IMR-90 (cell line): ENCODE measurements at regions not wholly inside any gene's neighbourhood (a gene's known extent, or its start where the extent isn't known, plus 50 kb on each side); places are given as distances from the start of the nearest gene placed in this dataset.

Experiments
- ATAC-seq: fragments of 200-7000 bp; cut with Tn5 transposase; 2 replicates; pipeline ENCODE4 v1.9.1; 2020; ENCODE audit warnings: low read depth, mild to moderate bottlenecking, moderate library complexity
- BruUV-seq: library from RNA; stranded (reverse); fragments of 400-500 nt; replicated peaks from 2 replicates; lab custom pipeline; 2021; lab: Mats Ljungman, UMichigan
- CTCF ChIA-PET: fragments of 300-600 bp; formaldehyde crosslinking; extraction: SDS; loops from one replicate; lab custom pipeline; 2021; ENCODE audit warnings: antibody characterized with exemption; lab: Yijun Ruan, JAX
- POLR2A ChIA-PET: fragments of 300-600 bp; sonication (Branson Sonifier 250); formaldehyde crosslinking; loops from one replicate; lab custom pipeline; 2022; ENCODE audit warnings: antibody characterized with exemption; ENCODE audit not compliant: unreplicated experiment; lab: Charles Lee
- DNase-seq: peaks from one replicate; pipeline ENCODE4 v3.0.0; 2013
- H2AFZ ChIP-seq: replicated peaks from 2 replicates; pipeline ENCODE3; 2013; ENCODE audit warnings: low read length, mild to moderate bottlenecking; ENCODE audit not compliant: poor library complexity
- H2AK5ac ChIP-seq: 2 replicates; pipeline ENCODE4 v1.6.1; 2013; ENCODE audit warnings: low read depth, low read length, inconsistent platforms
- H2AK9ac ChIP-seq: replicated peaks from 2 replicates; pipeline ENCODE3; 2013; ENCODE audit warnings: mild to moderate bottlenecking, low read depth, low read length, moderate library complexity; ENCODE audit not compliant: poor library complexity
- H2BK120ac ChIP-seq: 2 replicates; pipeline ENCODE4 v1.6.1; 2013; ENCODE audit warnings: low read depth, low read length, inconsistent platforms
- H2BK15ac ChIP-seq: 3 replicates; pipeline ENCODE4 v1.6.1; 2013; ENCODE audit warnings: low read depth, low read length, inconsistent platforms
- H2BK20ac ChIP-seq: 2 replicates; pipeline ENCODE4 v1.6.1; 2013; ENCODE audit warnings: low read depth, mild to moderate bottlenecking, inconsistent platforms, low read length, moderate library complexity
- H2BK5ac ChIP-seq: 2 replicates; pipeline ENCODE4 v1.6.1; 2013; ENCODE audit warnings: mild to moderate bottlenecking, low read depth, low read length, inconsistent platforms; ENCODE audit not compliant: poor library complexity, severe bottlenecking
- H3K14ac ChIP-seq: replicated peaks from 2 replicates; pipeline ENCODE4 v1.6.1; 2013; ENCODE audit warnings: low read depth, low read length, inconsistent platforms
- H3K18ac ChIP-seq: 2 replicates; pipeline ENCODE4 v1.6.1; 2013; ENCODE audit warnings: low read depth, low read length, control low read depth
- H3K23ac ChIP-seq: 2 replicates; pipeline ENCODE4 v1.6.1; 2013; ENCODE audit warnings: low read depth, low read length, inconsistent platforms
- H3K27ac ChIP-seq: 2 replicates; pipeline ENCODE4 v1.5.1; 2013; ENCODE audit warnings: mild to moderate bottlenecking, control low read depth, low read length; ENCODE audit not compliant: insufficient read depth
- H3K27me3 ChIP-seq: 2 replicates; pipeline ENCODE4 v1.6.1; 2013; ENCODE audit warnings: low read length; ENCODE audit not compliant: control insufficient read depth, insufficient read depth
- H3K36me3 ChIP-seq: 2 replicates; pipeline ENCODE4 v1.6.1; 2013; ENCODE audit warnings: low read length, mixed read lengths; ENCODE audit not compliant: control insufficient read depth, insufficient read depth
- H3K4ac ChIP-seq: 2 replicates; pipeline ENCODE4 v1.6.1; 2013; ENCODE audit warnings: low read depth, low read length, inconsistent platforms
- H3K4me1 ChIP-seq: 2 replicates; pipeline ENCODE4 v1.6.1; 2013; ENCODE audit warnings: low read length, mixed read lengths; ENCODE audit not compliant: control insufficient read depth, insufficient read depth
- H3K4me2 ChIP-seq: 2 replicates; pipeline ENCODE4 v1.6.1; 2013; ENCODE audit warnings: low read depth, mild to moderate bottlenecking, control low read depth, low read length, moderate library complexity
- H3K4me3 ChIP-seq: 2 replicates; pipeline ENCODE4 v1.5.1; 2013; ENCODE audit warnings: low read depth, mild to moderate bottlenecking, control low read depth, low read length, moderate library complexity; ENCODE audit not compliant: insufficient read depth
- H3K56ac ChIP-seq: 2 replicates; pipeline ENCODE4 v1.6.1; 2013; ENCODE audit warnings: low read length, inconsistent platforms; ENCODE audit not compliant: insufficient read depth; ENCODE audit errors: extremely low read depth
- H3K79me1 ChIP-seq, 2 experiments: 2 replicates each; pipeline ENCODE4 v1.6.1; 2013; ENCODE audit warnings: low read length in 2 of 2, inconsistent platforms in 1 of 2, low read depth in 1 of 2
- H3K9ac ChIP-seq: 2 replicates; pipeline ENCODE4 v1.6.1; 2013; ENCODE audit warnings: low read depth, low read length, control low read depth
- H3K9me1 ChIP-seq: 2 replicates; pipeline ENCODE4 v1.6.1; 2013; ENCODE audit warnings: low read length, inconsistent platforms; ENCODE audit not compliant: insufficient read depth
- H3K9me3 ChIP-seq: 2 replicates; pipeline ENCODE4 v1.6.1; 2013; ENCODE audit warnings: low read length; ENCODE audit not compliant: control insufficient read depth, insufficient read depth
- H4K20me1 ChIP-seq: 2 replicates; pipeline ENCODE4 v1.6.1; 2013; ENCODE audit warnings: low read length, inconsistent platforms; ENCODE audit not compliant: insufficient read depth
- H4K5ac ChIP-seq: 2 replicates; pipeline ENCODE4 v1.6.1; 2013; ENCODE audit warnings: mild to moderate bottlenecking, low read depth, low read length, control low read depth
- H4K8ac ChIP-seq, 2 experiments: 2 replicates each; pipeline ENCODE4 v1.6.1; 2013; ENCODE audit warnings: low read depth in 2 of 2, low read length in 2 of 2, control low read depth in 1 of 2, inconsistent platforms in 1 of 2
- H4K91ac ChIP-seq: 2 replicates; pipeline ENCODE4 v1.6.1; 2013; ENCODE audit warnings: low read depth, low read length, inconsistent platforms; ENCODE audit not compliant: insufficient read depth
- BHLHE40 ChIP-seq: fragments of 150-350 bp; IDR thresholded peaks from 2 replicates; pipeline ENCODE4 v1.6.1; 2016; ENCODE audit warnings: mild to moderate bottlenecking, low read depth, low read length
- MAFK ChIP-seq: IDR thresholded peaks from 2 replicates; pipeline ENCODE4 v1.6.1; 2012; ENCODE audit warnings: low read depth, low read length, improper control_type of control experiment
- RAD21 ChIP-seq: IDR thresholded peaks from 2 replicates; pipeline ENCODE4 v1.6.1; 2012; ENCODE audit warnings: low read length, improper control_type of control experiment
- WGBS, 2 experiments: methylation state at CpG; one replicate each; pipeline versions ENCODE4 v1.1.5 to v1.1.7; 2013; ENCODE audit warnings: missing lambda C conversion rate in 2 of 2; ENCODE audit not compliant: insufficient read length in 1 of 2; ENCODE audit errors: extremely low coverage in 2 of 2; 5-methylcytosine and 5-hydroxymethylcytosine counted together
- dilution Hi-C: fragments of 300-500 bp; cut with HindIII; formaldehyde crosslinking; loops from one replicate; pipeline ENCODE4 v1.14.3; 2018; ENCODE audit warnings: low sequenced_read_pairs; ENCODE audit not compliant: unreplicated experiment
- in situ Hi-C: fragments of 300-500 bp; cut with MboI; formaldehyde crosslinking; loops from 3 replicates; pipeline ENCODE4 v1.14.3; 2019; ENCODE audit warnings: low sequenced_read_pairs, inconsistent platforms, mixed read lengths
- intact Hi-C: fragments of 100-400 bp; cut with micrococcal nuclease; formaldehyde crosslinking; loops from 2 replicates; pipeline ENCODE4 v1.10.0; 2022
- TF ChIP-seq, protein P1 (sequence below): fragments of 150-350 bp; IDR thresholded peaks from 2 replicates; pipeline ENCODE4 v1.6.1; 2017; ENCODE audit warnings: mild to moderate bottlenecking, antibody characterized with exemption, low read length, low read depth
- TF ChIP-seq, protein P2 (sequence below): fragments of 150-350 bp; IDR thresholded peaks from 2 replicates; pipeline ENCODE4 v1.6.1; 2016; ENCODE audit warnings: low read depth, mild to moderate bottlenecking, low read length, moderate library complexity, borderline replicate concordance

DNA sequence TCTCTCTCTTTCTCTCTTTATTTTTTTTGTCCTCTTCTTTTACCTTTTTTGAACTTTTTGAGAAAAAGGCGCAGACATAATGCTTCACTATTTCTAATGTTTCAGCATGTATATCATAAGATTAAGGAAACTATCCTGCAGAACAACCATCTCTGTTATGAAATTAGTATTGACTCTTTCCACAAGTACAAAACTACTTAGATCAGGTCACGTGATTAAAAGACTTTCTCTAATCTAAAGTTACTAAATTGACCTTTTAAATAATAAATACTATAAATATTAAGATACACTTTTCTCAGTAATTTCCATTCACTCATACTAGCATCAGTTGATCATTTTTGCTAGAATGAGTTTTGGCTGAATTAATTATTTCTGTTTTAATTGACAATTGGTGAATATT, 844.5 kb upstream of the LRFN5 start:
- WGBS, 2 experiments, result no CpG with 5 or more reads among the region's 2 CpGs
- H3K4me3 ChIP-seq, result no peak overlapping the region
- H4K20me1 ChIP-seq, result no peaks in the 10 kb centered on the region
- no peaks in the 10 kb centered on the region for H3K79me1 ChIP-seq
- H2BK15ac ChIP-seq, result no peak overlapping the region
- ATAC-seq (no peak), DNase-seq (no peak)
- H3K23ac ChIP-seq, result no peak overlapping the region
- intact Hi-C loops (no loop called here), in situ Hi-C loops (no loop called here), dilution Hi-C loops (no loop called here)
- H3K9ac ChIP-seq, result no peak overlapping the region
- ChIA-PET CTCF (no interaction called here), POLR2A (no interaction called here)
- H2BK5ac ChIP-seq, result no peak overlapping the region
- H3K14ac ChIP-seq, result no peak overlapping the region
- H2AK9ac ChIP-seq, result no peak overlapping the region
- no peaks in the 10 kb centered on the region for H3K36me3 ChIP-seq
- H3K4me1 ChIP-seq, result no peaks in the 10 kb centered on the region
- no peak overlapping the region for H3K18ac ChIP-seq
- H3K27me3 ChIP-seq, result no peaks in the 10 kb centered on the region
- H4K91ac ChIP-seq, result no peak overlapping the region
- H3K4me2 ChIP-seq, result no peak overlapping the region
- no TSS peak for BruUV-seq
- H2AFZ ChIP-seq, result no peak overlapping the region
- no peak overlapping the region for H3K4ac ChIP-seq
- H3K9me1 ChIP-seq, result no peaks in the 10 kb centered on the region
- H4K8ac ChIP-seq, result no peak overlapping the region
- H2BK20ac ChIP-seq, result no peak overlapping the region
- no peak overlapping the region for H2BK120ac ChIP-seq
- H3K27ac ChIP-seq, result no peak overlapping the region
- H3K9me3 ChIP-seq, result no peaks in the 10 kb centered on the region; the same call in 1 of the 2 replicates
- no peak overlapping the region for H3K56ac ChIP-seq
- TF ChIP-seq BHLHE40 (no peak), MAFK (no peak), RAD21 (no peak)
- TF ChIP-seq, protein P1, sequence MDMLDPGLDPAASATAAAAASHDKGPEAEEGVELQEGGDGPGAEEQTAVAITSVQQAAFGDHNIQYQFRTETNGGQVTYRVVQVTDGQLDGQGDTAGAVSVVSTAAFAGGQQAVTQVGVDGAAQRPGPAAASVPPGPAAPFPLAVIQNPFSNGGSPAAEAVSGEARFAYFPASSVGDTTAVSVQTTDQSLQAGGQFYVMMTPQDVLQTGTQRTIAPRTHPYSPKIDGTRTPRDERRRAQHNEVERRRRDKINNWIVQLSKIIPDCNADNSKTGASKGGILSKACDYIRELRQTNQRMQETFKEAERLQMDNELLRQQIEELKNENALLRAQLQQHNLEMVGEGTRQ, result no peak; the same call in 1 of the 2 replicates
- TF ChIP-seq, protein P2, sequence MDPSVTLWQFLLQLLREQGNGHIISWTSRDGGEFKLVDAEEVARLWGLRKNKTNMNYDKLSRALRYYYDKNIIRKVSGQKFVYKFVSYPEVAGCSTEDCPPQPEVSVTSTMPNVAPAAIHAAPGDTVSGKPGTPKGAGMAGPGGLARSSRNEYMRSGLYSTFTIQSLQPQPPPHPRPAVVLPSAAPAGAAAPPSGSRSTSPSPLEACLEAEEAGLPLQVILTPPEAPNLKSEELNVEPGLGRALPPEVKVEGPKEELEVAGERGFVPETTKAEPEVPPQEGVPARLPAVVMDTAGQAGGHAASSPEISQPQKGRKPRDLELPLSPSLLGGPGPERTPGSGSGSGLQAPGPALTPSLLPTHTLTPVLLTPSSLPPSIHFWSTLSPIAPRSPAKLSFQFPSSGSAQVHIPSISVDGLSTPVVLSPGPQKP, result no peak
- H4K5ac ChIP-seq, result no peak overlapping the region
- no peak overlapping the region for H2AK5ac ChIP-seq
